HG03558 (cell line): ENCODE measurements at regions not wholly inside any gene's neighbourhood (a gene's known extent, or its start where the extent isn't known, plus 50 kb on each side); places are given as distances from the start of the nearest gene placed in this dataset.
"Not testable (repeated sequence)": the region's sequence is repeated elsewhere in the genome, so short reads cannot be mapped to it uniquely, and the experiment has no call there.

Experiments used
- ATAC-seq: cut with Tn5 transposase; IDR thresholded peaks from one replicate; pipeline ENCODE4 v1.9.1; 2021; ENCODE audit warnings: moderate number of reproducible peaks; ENCODE audit not compliant: unreplicated experiment; ENCODE audit errors: extremely low read depth

DNA sequence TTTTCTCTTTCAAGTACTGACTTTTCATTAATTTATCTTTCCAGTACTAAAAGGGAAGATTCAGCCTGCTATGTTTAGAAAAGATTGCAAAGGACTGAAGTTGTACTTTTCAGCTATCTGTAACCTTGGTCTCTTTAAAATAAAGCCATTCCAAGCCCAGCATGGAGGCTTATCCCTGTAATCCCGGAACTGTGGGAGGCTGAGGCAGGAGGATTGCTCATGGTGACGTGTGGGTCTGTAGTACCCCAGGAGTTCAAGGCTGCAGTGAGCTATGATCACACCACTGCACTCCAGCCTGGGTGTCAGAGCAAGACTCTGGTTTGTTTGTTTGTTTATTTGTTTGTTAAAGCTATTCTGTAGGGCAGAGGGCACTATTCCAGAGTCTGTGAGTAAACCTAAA lies 50.6 kb upstream of the TMEM170B start:
- no peak for ATAC-seq

DNA sequence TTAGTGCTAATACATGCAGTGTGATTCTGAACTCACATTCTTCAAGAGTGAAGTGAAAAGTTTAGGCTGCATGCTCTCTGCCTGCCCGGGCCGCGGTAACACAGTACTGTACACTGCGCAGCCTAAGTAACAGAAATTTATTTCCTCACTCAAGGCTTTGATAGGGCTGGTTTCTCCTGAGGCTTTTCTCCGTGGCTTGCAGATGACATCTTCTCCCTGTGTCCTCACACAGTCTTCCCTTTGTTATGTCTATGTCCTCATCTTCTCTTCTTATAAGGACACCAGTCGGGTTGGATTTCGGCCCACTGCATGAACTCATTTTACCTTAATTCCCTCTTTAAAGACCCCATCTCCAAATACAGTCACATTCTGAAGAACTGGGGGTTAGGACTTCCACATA lies 51.1 kb upstream of the TMEM170B start:
- ATAC-seq = no peak

DNA sequence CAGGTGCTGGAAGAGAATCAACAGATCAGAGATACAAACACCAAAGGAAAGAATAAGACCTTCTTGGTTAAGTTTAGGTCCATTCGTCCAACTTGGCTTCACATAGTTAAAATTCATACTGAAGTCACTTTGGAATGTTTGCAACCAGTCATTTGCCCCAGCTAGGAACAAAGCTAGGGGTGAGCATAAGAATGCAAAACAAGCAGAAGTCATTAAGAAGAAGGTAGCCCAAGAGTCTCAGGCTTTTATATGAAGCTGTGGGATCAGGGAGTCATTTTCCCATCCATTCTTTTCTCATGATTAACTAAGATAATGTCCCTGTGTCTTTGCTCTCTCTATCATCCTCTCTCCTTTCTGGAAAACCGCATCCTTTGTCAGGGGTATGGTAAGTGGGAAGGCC lies 51.5 kb upstream of the TMEM170B start:
- ATAC-seq = no peak

GRCh38 chr6:11485271-11485670 lies 52.3 kb upstream of the TMEM170B start:
- ATAC-seq = no peak

- no peak for ATAC-seq
These were observed 53.1 kb upstream of the TMEM170B start for GRCh38 chr6:11484441-11484840.

- ATAC-seq = no peak
These were observed 54.9 kb upstream of the TMEM170B start for GRCh38 chr6:11482616-11483015.

DNA sequence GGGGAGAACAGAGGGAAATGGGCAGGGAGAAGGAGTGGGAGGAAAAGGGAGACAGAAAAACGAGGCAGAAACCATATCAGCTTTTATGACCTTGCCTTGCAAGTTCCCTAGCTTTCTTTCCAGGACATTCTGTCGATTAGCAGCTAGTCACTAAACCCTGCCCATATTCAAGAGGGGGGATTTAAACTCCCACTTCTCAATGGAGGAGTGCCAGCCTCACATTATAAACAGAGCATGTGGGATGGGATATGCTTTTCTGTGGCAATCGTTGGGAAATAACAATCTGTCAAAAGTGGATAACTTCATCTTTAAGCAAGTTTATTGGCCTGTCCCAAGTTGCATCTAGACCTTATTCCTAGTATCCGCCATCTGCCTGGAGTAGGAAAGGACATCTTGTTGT lies 57.0 kb upstream of the TMEM170B start:
- ATAC-seq = no peak

GRCh38 chr6:11479296-11479695 lies 58.3 kb upstream of the TMEM170B start:
- no peak for ATAC-seq

DNA sequence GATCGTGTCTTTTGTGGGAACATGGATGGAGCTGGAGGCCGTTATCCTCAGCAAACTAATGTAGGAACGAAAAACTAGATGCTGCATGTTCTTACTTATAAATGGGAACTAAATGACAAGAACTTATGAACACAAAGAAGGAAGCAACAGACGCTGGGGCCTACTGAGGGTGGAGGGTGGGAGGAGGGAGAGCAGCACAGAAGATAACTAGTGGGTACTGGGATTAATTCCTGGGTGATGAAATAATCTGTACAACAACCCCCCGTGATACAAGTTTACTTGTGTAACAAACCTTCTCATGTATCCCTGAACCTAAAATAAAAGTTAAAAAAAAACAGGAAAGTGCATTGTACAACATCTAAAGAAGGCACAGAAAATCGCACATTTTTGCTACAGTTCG lies 59.0 kb upstream of the TMEM170B start:
- no peak for ATAC-seq

DNA sequence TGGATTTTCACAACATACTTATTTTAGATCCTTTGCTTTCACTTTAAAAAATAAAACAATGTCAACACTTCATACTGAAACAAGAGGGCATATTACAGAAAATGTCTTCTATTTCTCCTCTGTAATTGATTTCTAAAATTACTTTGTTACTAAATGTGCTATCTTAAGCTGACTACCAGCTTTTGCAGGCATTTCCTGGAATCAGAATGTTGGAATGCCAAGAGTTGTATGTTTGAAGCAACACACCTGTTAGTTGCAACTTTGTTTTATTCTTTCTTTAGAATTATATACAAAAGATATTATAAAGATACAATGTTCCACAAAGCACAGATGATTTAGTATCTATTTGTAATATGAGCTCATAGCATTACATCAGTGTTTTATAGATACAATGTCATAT lies 62.5 kb upstream of the TMEM170B start:
- no peak for ATAC-seq

DNA sequence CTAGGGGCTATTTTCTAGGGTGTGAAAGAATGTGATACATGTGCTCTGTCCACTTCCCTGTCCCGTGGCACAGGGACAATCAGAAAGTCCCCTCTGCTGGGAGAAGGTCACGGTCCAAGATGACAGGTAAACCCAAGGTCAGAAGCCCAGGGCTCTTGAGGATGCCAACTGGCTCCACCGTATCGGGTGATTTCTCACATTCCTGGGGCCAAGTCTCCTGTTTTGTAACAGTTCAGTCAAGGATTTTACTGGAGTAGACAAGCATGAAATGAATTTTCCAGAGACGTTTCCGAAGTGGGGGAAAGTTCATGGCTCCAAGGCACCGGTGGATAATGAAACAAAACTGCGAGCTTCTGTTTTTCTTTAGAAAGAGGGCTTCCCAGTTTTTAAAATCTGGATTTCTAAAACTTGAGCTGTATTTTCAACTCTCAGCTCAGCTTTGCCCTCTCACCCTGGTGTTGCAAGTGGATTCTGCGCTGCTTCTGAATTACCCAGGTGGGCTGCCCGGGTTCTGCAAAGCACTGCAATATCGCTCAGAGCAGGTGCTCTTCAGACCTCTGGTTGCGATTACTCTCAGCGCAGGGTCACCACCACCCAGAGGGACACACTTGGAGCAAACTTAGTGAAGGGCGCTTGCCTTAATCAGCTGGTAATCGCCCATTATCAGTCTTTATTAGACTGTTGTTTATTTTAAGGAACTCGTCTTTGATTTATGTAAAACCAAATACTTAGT lies 64.4 kb upstream of the TMEM170B start:
- ATAC-seq = no peak

DNA sequence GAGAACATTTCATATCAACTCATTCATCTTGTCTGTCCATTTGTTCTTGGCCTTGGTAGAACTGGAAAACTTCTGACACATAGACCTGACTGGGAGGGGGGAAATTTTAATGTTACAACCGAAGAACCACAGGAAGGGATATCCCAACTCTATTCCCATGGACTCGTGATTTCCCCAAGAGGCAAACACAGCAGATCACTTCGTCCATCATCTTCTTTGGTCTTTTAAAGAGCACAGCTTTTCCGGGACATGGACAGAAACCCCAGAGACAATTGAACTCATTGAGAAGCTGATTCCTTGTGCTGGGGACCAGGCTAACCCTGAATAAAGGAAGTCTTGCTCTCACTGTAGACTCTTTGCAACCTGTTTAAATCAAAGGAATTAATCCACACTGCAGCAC lies 66.3 kb upstream of the TMEM170B start:
- ATAC-seq = no peak

DNA sequence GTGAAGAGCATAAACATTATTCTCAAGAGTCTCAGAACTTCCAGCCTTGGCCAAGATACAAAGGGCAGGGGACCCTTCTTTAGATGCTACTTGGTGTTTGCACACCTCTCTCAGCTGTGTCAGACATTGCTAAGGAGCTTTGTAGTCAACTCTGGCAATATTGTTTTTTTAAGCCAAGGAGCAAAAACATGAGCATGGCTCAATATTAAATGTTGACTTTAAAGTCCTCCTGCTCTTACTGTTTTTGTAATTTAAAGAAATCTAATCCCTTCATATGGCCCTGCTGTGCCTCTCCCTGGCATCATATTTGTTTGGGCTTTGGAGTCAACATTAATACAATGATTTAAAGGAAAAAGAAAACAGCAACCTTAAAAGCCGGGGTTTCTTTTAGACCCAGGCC lies 67.9 kb upstream of the TMEM170B start:
- ATAC-seq = no peak

DNA sequence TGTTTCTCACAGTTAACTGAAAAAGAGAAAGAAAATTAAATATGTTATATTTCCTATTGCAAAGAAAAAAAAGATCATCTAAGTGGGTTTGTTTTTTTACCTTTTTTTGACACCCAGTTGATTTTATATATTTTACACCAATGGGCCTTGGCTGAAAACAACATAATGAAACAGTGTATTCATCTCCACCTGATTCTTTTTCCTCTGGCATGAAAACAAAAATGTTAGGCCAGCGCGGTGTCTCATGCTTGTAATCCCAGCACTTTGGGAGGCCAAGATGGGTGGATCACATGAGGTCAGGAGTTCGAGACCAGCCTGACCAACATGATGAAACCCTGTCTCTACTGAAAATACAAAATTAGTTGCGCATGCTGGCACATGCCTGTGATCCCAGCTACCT lies 69.3 kb upstream of the TMEM170B start:
- not testable (repeated sequence) for ATAC-seq

GRCh38 chr6:11467364-11467763 lies 70.2 kb upstream of the TMEM170B start:
- ATAC-seq = no peak

DNA sequence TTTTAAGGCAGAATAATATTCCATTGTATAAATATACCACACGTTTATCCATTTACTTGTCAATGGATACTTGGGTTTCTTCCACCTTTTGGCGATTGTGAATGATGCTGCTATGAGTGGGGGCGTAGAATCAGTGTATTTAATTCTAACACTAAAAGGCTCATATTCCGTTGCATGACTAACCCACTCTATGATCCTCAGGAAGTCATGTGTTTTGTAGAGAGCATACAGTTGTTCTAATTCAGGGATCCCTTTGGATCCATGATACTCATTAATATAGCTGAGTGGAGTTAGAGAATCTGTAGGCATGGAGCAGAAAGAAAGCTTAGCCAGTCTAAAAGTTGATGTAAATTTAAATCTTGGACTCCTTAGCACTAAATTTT lies 74.2 kb upstream of the TMEM170B start:
- ATAC-seq = no peak

DNA sequence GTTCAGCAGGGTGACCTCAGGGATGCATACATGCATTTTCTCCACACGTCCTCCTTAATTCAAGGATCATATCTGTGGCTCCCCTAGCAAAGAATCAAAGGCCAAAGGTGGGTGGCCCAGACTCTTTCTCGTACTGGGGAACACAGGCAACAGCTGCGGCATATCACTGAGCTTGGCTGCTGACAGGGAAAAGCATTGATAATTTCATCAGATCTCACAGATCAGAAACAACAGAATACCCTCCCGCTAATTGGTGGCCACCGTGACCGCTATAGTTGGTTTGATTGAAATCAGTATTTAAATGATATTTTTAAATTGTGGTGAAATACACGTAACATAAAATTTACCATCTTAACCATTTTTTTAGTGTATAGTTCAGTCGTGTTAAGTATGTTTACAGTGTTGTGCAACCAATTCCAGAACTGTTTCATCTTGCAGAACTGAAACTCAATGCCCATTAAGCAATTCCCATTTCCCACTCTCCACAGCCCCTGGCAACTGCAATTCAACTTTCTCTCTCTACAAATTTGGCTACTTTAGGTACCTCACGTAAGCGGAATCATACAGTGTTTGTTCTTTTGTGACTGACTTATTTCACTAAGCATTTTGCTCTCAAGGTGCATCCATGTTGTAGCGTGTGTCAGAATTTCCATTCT lies 74.7 kb upstream of the TMEM170B start:
- ATAC-seq = no peak

GRCh38 chr6:11460837-11461661 lies 76.5 kb upstream of the TMEM170B start:
- ATAC-seq = peak; percentile 59

DNA sequence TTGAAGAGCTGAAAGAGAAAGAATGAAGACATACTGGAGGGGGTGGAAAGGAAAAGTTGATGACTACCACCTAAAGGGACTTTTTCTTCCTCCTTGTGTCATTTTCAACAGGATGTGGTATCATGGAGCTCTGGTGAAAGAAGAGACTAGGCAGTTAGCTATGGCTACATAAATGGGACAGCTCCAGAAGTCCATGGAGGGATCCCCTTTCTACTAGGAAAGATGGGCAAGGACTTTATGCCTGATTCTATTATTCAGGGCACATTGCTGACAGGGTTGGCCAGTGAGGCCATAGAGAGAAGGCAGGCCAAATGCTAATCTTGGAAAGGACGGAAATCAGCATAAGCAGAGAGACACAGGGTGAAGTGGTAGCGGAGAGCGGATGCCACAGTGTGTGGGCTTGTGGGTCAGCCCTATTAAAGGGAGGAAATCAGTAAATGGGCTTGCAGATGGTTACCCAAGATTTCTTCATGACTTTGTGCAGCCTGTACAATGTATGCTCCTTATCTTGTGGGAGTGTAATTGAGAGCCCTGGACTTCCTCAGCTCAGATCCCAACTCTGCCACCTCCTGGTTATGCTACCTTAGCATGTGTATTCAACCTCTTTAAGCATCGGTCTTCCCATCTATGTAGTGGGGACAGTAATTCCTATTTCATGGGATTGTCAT lies 77.4 kb upstream of the TMEM170B start:
- no peak for ATAC-seq

DNA sequence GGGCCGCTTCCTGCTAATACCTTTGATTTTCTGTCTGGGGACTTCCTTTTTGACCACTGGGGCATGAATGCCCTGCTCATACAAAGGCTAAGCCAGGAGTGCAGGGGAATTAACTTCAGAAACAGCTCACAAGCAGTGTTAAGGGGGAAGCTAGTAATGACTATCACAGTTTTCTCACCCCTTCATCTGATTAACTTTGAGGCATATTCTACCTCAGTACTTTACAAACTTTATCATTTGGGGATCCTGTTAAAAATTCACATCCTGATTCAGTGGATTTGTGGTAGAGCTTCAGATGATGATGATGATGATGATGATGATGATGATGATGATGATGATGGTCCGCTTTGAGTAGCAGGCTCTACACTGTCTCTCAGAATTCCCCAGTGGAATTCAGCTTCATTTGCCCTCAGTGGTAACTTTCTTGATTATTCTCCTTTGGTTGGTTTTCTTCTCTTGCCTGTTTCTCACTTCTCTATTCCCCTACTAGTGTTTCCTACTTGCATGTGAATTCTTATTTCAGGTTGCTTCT lies 78.4 kb upstream of the TMEM170B start:
- peak; percentile 36 for ATAC-seq

GRCh38 chr6:11458509-11458908 lies 79.0 kb upstream of the TMEM170B start:
- ATAC-seq = no peak
